ENCODE measurements at regions not wholly inside any gene's neighbourhood (a gene's known extent, or its start where the extent isn't known, plus 50 kb on each side); places are given as distances from the start of the nearest gene placed in this dataset.

GRCh38 chr2:156115338-156115737, 217.2 kb downstream of the NR4A2 start:
- TF ChIP-seq CTCF (IDR thresholded peaks at IDR 0.05) (no peak), POLR2A (IDR thresholded peaks at IDR 0.05) (no peak), POLR2AphosphoS5 (IDR thresholded peaks at IDR 0.05; ENCODE audit: insufficient read depth in 1 of 2, low read depth in 1 of 2) (no peak)
